Muscle of leg (tissue), 3 donors: ENCODE measurements at regions not wholly inside any gene's neighbourhood (a gene's known extent, or its start where the extent isn't known, plus 50 kb on each side); places are given as distances from the start of the nearest gene placed in this dataset.

Experiments used
- DNase-seq: peaks from one replicate; pipeline ENCODE4 v3.0.0; 2013
- H3K27ac ChIP-seq: one replicate; pipeline ENCODE4 v1.5.1; 2013; ENCODE audit warnings: mild to moderate bottlenecking, low read length, control low read depth
- H3K27me3 ChIP-seq: one replicate; pipeline ENCODE4 v1.6.1; 2013; ENCODE audit warnings: low read length; ENCODE audit not compliant: control insufficient read depth, insufficient read depth
- H3K36me3 ChIP-seq: one replicate; pipeline ENCODE4 v1.6.1; 2013; ENCODE audit warnings: low read length; ENCODE audit not compliant: control insufficient read depth, insufficient read depth
- H3K4me1 ChIP-seq: one replicate; pipeline ENCODE4 v1.6.1; 2013; ENCODE audit warnings: low read length; ENCODE audit not compliant: control insufficient read depth, insufficient read depth
- H3K4me3 ChIP-seq: one replicate; pipeline ENCODE4 v1.5.1; 2013; ENCODE audit warnings: low read length, control low read depth
- H3K9me3 ChIP-seq: replicated peaks from 2 replicates; pipeline ENCODE4 v1.6.1; 2013; ENCODE audit warnings: low read depth, low read length; ENCODE audit not compliant: control insufficient read depth
- WGBS: methylation state at CpG from one replicate; pipeline ENCODE4 v1.1.5; 2013; ENCODE audit warnings: missing lambda C conversion rate; ENCODE audit not compliant: insufficient coverage; 5-methylcytosine and 5-hydroxymethylcytosine counted together

DNA sequence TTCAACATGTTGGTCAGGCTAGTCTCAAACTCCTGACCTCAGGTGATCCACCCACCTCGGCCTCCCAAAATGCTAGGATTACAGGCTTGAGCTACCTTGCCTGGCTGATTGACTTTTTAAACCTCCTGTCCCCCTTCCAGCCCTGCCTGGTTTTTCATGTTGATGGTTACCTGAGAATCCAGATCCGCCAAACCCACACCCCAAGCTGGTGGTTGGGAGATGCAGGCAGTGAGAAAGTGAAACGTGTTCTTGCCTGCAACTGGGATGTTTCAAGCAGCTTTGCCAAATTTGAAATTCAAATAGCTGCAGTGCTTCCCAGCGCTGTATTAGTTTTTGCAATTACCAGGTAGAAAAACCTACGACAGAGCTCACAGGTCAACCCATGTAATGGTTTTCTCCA is 238.3 kb upstream of the PWP1 start:
- no peak for DNase-seq
- Histone ChIP-seq H3K9me3 (no peaks in the 10 kb centered on the region), H3K4me3 (no peak overlapping the region), H3K27me3 (peaks cover 6% of the 10 kb centered on the region), H3K27ac (no peak overlapping the region), H3K4me1 (peaks cover 4% of the 10 kb centered on the region), H3K36me3 (no peaks in the 10 kb centered on the region)
- WGBS: 81% methylated on average over 3 of the region's 5 CpGs

DNA sequence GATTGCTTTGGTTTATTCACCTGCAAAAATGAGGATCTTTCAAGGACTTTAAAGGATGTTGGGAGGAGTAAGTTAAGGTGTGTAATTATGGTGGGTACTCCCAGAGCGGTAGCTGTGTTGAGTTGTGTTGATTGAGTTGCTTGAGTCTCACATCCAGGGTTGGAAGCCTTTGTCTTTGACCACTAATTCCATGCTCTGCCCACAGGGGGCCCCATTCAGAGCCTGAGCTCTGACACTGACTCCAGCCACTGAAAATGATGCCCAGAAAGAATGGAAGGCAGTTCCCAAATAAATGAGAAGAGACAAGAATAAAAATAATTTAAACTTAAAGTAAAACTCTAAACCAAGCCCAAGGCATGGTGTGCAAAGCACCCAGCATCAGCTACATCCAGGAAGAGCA is 237.4 kb upstream of the PWP1 start:
- Histone ChIP-seq H3K27me3 (peaks cover 6% of the 10 kb centered on the region), H3K4me3 (no peak overlapping the region), H3K36me3 (no peaks in the 10 kb centered on the region), H3K4me1 (no peaks in the 10 kb centered on the region), H3K27ac (no peak overlapping the region), H3K9me3 (no peaks in the 10 kb centered on the region)
- DNase-seq: no peak
- WGBS: no CpG with 5 or more reads among the region's 1 CpG

DNA sequence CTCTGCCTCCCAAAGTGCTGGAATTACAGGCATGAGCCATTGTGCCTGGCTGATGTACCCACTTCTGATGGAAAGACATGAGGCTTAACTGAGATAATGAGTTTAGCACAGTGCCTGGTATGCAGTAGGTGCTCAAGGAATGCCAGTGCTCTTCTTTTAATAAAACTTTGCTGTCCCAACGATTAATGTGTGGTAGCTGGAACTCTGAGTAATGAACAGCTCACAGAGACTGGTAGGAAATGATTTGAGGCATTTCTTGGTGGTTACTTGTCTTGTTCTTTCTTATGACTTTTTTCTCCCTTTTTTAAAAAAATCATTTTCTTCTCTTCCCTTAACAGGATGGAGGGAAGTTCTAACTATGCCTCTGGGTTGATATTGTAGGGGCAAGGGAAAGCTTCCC is 235.7 kb upstream of the PWP1 start:
- peaks cover 3% of the 10 kb centered on the region for H3K27me3 ChIP-seq
- no peak for DNase-seq
- no peak overlapping the region for H3K27ac ChIP-seq
- H3K4me1 ChIP-seq: no peaks in the 10 kb centered on the region
- no peaks in the 10 kb centered on the region for H3K9me3 ChIP-seq
- WGBS: no CpG with 5 or more reads among the region's 1 CpG
- H3K4me3 ChIP-seq: no peak overlapping the region
- no peaks in the 10 kb centered on the region for H3K36me3 ChIP-seq

DNA sequence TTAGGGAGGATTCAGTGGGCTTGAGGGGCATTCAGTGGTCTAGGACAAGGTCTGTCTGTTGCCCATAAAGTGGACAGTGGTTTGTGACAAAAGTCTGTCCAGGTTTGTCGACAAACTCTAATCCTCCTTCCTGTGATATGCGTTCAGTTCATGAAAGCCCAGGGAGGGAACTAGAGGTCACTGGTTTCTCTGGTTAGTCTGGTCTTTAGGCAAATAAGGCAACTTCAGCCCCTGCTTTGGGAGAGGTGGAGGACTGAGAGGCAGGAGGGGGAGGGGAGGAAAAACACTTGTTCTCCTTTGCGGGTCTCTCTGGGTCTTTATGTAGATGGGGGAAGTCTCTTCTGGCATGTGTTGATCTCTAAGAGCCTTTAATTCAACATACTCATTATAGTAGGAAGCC is 235.1 kb upstream of the PWP1 start:
- H3K27ac ChIP-seq: no peak overlapping the region
- peaks cover 3% of the 10 kb centered on the region for H3K27me3 ChIP-seq
- H3K4me3 ChIP-seq: no peak overlapping the region
- no peaks in the 10 kb centered on the region for H3K9me3 ChIP-seq
- H3K4me1 ChIP-seq: no peaks in the 10 kb centered on the region
- DNase-seq: no peak
- WGBS: 57% methylated on average over 1 of the region's 3 CpGs
- no peaks in the 10 kb centered on the region for H3K36me3 ChIP-seq

DNA sequence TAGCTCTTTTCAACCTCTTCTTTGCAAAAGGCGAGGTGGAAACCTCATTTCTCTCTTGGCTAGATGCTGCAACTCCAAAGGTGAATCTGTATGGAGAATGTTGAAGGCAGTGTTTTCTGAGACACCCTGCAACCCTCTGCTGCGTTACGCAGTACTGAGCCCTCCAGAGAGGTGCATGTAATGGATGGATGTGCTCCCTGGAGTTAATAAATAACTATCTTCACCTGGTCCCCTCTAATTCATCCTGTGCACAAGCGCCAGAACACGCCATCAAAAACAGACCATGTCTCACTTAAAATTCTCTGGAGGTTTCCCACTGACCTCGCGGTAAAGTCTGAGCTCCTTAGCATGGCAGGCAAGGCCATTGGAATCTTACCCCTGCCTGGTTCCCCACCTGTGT is 234.4 kb upstream of the PWP1 start:
- WGBS: 46% methylated on average over 4 of the region's 7 CpGs
- H3K27ac ChIP-seq: no peak overlapping the region

DNA sequence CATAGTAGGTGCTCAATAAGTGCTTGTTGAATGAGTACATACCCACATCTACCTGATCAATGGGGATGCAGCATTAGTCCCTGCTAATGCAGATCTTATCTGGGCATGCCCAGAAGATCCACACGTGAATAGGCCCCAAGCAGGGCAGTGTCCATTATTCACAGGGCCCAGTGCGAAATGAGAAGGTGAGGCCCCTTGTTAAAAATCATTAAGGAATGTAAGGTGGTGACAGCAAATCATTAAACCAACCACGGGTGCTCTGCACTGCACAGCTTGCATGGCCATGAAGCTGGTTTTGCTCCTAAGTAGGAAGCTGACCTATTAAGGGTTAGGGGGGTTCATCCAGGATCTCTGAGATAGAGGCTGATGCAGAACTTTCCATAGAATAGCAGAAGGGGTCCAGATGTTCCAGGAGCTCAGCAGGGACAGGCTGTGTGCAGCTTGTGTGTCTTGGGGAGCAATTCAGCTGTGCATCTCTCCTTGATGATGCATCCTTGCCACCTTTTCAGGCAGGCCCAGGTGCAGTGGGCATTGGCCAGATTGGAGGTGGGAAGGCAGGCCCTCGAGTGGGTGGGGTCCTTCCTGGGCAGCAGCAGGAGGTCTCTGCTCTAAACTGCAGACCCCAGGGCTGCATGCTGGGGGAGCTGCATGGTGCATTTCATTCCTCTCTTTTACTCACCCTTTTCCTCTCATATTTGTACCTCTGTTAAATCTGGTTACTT is 231.3 kb upstream of the PWP1 start:
- H3K4me1 ChIP-seq: no peaks in the 10 kb centered on the region
- no peaks in the 10 kb centered on the region for H3K9me3 ChIP-seq
- peaks cover 5% of the 10 kb centered on the region for H3K27me3 ChIP-seq
- H3K4me3 ChIP-seq: no peak overlapping the region
- WGBS: 76% methylated on average over 3 of the region's 4 CpGs
- DNase-seq: no peak
- no peaks in the 10 kb centered on the region for H3K36me3 ChIP-seq
- no peak overlapping the region for H3K27ac ChIP-seq

More for the DNA sequence above, 234.4 kb upstream of the PWP1 start:
- H3K36me3 ChIP-seq: no peaks in the 10 kb centered on the region
- no peaks in the 10 kb centered on the region for H3K9me3 ChIP-seq
- no peak overlapping the region for H3K4me3 ChIP-seq
- H3K4me1 ChIP-seq: no peaks in the 10 kb centered on the region
- no peak for DNase-seq
- H3K27me3 ChIP-seq: peaks cover 3% of the 10 kb centered on the region

DNA sequence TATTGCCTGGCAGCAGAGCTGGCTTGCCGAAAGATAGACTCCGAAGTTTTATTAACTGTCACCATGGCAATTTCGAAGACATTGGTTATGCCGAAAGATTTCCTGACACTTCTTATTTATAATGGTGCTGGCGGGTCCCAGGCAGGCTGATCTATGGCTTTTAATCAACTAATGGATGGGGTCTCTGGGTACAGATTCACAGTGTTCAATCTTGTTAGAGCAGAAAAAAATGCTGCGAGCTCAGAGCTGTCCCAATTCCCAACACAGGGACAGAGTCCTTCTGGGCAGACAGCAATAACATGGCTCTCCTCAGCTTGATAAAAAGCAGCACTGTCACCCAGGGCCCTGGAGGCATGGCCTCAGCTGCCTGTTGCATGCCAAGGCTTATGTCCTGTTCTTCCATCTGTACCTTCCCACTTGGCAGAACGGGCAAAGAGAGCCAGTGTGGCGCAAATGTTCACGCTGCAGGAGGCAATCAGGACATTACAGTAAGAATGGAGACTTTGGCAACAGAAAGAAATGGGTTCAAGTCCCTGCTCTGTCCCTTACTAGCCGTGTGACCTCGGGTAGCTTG is 228.2 kb upstream of the PWP1 start:
- Histone ChIP-seq H3K9me3 (no peaks in the 10 kb centered on the region), H3K36me3 (no peaks in the 10 kb centered on the region), H3K27ac (no peak overlapping the region), H3K4me3 (no peak overlapping the region), H3K27me3 (peaks cover 2% of the 10 kb centered on the region), H3K4me1 (peaks cover 2% of the 10 kb centered on the region)
- WGBS: 72% methylated on average over 9 of the region's 11 CpGs
- DNase-seq: no peak

DNA sequence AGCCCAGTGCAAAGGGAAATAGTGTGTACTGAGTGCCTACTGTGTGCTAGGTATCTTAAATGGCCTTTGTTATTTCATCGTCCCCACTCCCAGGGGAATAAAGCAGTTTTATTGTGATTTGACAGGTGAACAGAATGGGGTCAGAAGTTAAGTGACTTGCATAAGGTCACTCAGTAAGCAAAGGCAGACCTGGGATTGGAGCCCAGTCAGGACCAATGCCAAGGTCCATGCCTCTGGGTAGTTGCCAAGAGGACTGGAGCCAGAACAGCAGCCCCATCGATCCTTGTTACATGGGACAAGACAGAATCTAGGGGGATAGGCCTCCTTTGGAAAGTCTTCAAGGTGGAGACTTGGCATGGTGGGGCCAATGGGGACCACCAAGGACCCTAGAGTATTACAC is 227.4 kb upstream of the PWP1 start:
- Histone ChIP-seq H3K9me3 (no peaks in the 10 kb centered on the region), H3K4me3 (no peak overlapping the region), H3K27ac (no peak overlapping the region), H3K36me3 (no peaks in the 10 kb centered on the region), H3K4me1 (peaks cover 2% of the 10 kb centered on the region), H3K27me3 (peaks cover 2% of the 10 kb centered on the region)
- no peak for DNase-seq
- WGBS: 64% methylated on average over 2 of the region's 2 CpGs

DNA sequence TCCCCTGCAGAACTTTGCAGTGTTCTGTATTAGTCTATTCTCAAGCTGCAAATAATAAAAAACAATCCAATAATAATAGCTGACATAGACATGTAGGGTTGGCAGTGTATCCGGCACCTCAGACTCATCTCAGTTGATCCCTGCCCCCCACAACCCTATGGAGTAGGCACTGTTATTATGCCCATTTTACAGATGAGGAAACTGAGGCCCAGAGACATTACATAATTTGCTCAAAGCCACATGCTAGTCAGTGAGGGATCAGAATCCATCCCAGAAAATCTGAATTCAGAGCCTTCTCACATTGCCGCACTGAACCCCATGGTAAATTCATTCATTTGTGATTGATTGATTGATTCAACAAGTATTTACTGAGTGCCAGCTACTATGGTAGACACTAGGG is 226.6 kb upstream of the PWP1 start:
- Histone ChIP-seq H3K36me3 (no peaks in the 10 kb centered on the region), H3K27ac (no peak overlapping the region), H3K27me3 (peaks cover 2% of the 10 kb centered on the region), H3K9me3 (no peaks in the 10 kb centered on the region), H3K4me1 (peaks cover 2% of the 10 kb centered on the region), H3K4me3 (no peak overlapping the region)
- DNase-seq: no peak
- 100% methylated on average over 1 of the region's 2 CpGs for WGBS

DNA sequence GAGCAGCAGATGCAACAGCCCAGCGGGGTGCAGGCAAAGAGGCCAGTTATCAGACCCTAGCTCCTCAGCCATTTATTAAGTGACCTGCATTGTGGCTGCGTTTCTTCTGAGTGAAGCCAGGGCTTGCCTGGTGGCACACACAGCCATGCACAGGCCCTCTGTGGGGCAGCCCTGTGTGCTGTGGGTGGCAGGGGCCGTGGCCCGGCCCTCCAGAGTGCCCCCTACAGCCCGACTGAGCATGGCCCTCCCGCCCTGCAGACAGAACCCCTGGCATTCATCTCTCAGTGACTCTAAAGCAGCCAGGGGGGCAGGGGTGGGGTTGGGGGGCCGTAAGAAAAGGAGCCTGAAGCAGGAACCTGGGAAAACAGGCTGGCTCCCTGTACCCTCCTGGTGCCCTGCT is 226.0 kb upstream of the PWP1 start:
- Histone ChIP-seq H3K27ac (no peak overlapping the region), H3K9me3 (no peaks in the 10 kb centered on the region), H3K36me3 (no peaks in the 10 kb centered on the region), H3K4me1 (peaks cover 2% of the 10 kb centered on the region), H3K4me3 (no peak overlapping the region), H3K27me3 (peaks cover 2% of the 10 kb centered on the region)
- DNase-seq: no peak
- WGBS: 50% methylated on average over 1 of the region's 7 CpGs
